HTR-8/SVneo (cell line): ENCODE measurements at regions not wholly inside any gene's neighbourhood (a gene's known extent, or its start where the extent isn't known, plus 50 kb on each side); places are given as distances from the start of the nearest gene placed in this dataset.

Experiments
- DNase-seq: peaks from one replicate; pipeline ENCODE4 v3.0.0; 2011; ENCODE audit warnings: low spot score, mixed read lengths; ENCODE audit not compliant: insufficient read length
- FAIRE-seq: peaks from 2 replicates; lab custom pipeline; 2011; peaks lifted over from hg19 to GRCh38; lab: Jason Lieb, UNC

GRCh38 chr13:100941377-100942368 lies 267.1 kb upstream of the TMTC4 start:
- FAIRE-seq (no peak), DNase-seq (no peak)

GRCh38 chr13:100940658-100941057 lies 266.1 kb upstream of the TMTC4 start:
- no peak for DNase-seq
- FAIRE-seq, result no peak

DNA sequence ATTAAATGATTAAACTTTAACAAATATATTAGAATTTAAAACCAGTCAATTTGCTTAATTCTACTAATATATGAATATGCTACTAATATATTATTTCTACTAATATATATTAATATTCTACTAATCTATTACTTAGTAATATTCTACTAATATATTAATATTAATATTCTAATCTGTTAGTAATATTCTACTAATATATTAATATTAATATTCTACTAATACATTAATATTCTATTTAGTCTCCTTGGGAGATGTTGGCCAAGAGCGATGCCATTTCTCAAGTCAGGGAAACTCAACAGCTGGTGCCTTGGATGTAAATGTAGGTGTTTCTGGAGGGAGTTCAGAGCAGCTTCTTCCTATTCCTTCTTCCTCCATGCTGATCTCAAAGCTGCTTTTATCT lies 259.2 kb upstream of the TMTC4 start:
- FAIRE-seq (no peak), DNase-seq (no peak)

GRCh38 chr13:100922599-100922998 lies 248.0 kb upstream of the TMTC4 start:
- FAIRE-seq, result no peak
- DNase-seq, result no peak

DNA sequence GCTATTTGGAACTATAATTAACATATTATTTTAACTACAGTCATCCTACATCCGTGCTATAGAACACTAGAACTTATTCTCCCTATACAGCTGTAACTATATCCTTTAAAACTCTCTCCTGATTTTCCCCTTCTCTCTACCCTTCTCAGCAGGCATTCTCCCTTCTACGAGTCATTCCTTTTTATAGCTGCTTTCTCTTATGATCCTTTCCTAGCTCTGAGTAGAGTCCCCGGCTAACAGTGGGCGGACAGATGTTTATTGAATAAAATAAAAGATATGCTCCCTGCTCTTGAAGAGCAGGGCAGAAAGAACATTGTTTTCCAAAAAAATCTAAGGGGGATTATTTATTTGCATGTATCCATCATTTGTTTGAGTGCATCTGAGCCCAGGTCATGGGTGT lies 246.5 kb upstream of the TMTC4 start:
- no peak for FAIRE-seq
- DNase-seq, result no peak

- FAIRE-seq (no peak), DNase-seq (no peak)
Measured at GRCh38 chr13:100917011-100917410, 242.4 kb upstream of the TMTC4 start.

- FAIRE-seq (no peak), DNase-seq (no peak)
Measured at GRCh38 chr13:100913143-100913542, 238.5 kb upstream of the TMTC4 start.

DNA sequence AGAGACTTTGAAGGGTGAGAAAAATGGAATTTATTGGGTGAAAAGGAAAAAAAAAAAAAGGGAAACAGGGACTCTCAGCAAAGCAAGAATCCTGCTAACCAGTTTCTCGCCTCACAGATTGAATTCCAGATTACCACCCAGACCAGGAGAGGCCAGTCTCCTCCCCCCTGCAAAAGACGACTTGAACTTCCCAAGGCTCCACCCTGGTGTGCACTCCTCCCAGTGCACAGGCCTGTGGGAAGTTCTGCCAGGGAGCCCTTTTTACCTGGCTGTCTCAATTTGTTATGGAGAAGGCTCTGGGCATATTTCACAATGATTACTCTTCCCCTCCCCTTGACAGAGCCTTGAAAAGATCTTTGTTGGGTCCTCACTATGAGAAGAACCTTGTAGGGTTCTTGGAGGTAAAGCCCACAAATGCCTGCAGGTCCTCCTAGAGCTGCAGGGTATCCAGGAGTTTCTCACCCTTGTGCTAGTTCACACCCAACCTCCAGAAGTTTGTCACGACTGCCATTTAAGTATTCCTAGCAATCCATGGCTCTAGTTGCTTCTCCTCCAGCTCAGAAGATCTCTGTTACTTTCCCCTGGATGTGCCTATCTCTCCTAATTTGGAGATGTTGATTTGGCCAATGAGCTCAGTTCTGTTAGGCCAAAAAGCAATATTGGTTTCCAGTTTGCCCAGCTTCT lies 229.8 kb upstream of the TMTC4 start:
- no peak for DNase-seq
- no peak for FAIRE-seq

DNA sequence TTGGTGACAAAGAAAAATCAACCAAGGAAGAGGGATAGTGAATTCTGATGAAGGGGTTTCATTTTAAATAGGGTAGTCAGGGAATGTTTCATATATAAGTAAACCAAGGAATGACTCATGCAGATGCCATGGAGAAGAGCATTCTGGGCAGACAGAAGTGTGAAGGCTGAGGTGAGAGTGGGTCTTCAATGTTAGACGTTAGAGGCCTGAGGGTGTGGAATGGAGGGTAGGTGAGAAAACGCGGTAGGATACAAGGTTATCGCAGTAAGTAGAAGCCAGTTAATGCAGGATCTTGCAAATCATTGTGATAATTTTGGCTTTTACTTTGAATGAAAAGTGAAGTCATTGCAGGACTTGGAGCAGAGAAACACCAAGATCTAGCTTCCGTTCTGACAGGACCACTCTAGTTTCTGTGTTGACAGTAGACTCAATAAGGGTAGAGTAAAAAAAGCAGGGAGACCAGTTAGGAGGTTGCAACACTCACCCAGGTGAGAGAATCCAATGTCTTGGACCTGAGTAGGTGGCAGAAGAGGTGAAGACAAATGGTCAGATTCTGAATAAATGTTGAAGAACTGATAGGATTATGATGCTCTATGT lies 225.2 kb upstream of the TMTC4 start:
- DNase-seq (no peak), FAIRE-seq (no peak)

DNA sequence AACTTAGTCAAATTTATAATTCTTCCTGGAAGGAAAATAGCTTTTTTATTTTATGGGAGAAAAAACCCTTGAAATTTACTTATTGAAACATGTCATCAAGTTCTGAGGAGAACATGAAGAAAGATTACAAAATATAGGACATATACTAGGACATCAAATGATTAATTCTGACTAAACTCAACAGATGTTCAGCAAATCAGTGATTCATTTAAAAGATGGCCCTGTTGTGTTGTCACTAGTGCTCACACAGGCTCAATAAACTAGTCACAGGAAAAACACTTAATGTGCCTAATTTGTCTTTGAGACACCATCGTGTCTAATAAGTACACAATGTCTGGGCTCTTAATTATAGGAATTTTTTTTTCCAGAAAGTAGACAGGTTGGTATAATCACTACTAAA lies 223.8 kb upstream of the TMTC4 start:
- FAIRE-seq, result no peak

DNA sequence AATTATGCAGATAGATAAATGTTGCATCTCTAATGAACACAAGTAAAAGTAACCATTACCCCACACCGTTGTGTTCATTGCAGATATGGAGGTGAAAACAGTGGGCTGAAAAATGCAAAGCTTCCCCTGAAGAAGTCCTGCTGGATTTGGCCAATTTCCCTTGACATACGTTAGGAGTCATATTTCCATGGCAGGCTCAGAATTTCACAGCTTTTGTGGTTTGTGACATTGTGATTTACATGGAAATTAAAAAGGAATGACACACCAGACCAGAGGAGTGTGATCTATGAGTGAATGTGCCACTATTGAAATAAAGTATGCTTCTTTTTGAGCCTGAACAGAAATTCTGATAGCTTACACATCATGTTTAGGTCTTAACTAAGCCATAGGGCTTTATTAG lies 221.1 kb upstream of the TMTC4 start:
- DNase-seq (no peak), FAIRE-seq (no peak)

More for the DNA sequence above, 223.8 kb upstream of the TMTC4 start:
- DNase-seq, result no peak

DNA sequence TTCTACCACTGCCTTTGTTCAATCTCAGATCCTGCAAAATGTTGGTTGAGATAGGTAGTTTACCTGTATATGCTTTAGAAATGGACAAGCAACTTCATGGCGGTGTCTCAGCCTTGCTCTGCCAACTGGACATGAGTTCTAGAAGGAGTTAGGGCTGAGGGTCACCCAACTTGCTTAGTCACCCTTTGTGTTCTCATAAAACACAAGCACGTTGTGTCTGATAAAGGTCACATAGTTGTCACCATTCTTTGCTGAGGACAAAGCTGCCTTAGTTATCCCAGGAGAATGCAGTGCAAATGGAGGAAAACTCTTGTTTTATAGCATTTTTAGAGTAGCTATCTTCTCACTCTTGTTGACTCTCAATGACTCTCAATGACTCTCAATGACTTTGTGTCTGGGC lies 218.4 kb upstream of the TMTC4 start:
- FAIRE-seq (no peak), DNase-seq (no peak)

GRCh38 chr13:100890645-100891044 lies 216.1 kb upstream of the TMTC4 start:
- FAIRE-seq, result no peak
- DNase-seq, result no peak

DNA sequence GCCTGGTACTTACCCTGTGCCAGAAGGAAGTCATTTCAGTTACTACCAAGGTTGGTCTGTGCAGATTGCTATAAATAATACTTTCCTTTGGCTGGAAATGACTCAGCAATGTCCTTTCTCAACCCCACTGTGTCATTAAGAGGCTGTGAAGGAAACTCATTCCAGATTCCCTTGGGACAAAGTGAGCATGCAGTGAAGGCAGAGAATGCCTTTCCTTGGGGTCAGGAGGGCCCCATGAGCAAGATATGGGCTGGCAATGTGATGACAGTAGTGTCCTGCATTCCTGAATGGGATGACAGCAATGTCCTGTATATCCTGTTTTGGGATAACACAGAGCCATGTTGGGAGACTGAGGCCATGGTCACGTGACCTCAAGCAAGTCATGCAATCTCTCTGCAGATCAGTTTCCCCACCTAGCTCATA lies 213.1 kb upstream of the TMTC4 start:
- DNase-seq, result peak; percentile 7
- FAIRE-seq, result no peak

DNA sequence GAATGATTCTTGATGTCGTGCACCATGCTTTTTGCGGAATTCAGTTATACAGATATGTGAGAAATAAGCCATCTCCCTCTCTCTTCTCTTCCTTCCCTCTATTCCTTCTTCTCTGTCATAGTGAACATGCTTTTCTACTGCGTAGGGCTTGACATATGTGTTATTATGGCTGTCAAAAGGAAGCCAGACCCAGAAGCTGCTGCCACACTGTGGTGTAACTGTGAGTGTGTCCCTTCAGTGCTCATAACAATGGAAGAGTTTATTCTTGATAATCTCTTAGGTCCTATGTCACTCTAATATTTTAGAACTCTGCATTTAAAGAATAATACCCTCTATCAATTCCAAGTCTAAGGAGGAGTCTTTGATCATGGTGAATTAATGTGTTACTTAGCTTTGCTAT lies 208.9 kb upstream of the TMTC4 start:
- FAIRE-seq (no peak), DNase-seq (no peak)

DNA sequence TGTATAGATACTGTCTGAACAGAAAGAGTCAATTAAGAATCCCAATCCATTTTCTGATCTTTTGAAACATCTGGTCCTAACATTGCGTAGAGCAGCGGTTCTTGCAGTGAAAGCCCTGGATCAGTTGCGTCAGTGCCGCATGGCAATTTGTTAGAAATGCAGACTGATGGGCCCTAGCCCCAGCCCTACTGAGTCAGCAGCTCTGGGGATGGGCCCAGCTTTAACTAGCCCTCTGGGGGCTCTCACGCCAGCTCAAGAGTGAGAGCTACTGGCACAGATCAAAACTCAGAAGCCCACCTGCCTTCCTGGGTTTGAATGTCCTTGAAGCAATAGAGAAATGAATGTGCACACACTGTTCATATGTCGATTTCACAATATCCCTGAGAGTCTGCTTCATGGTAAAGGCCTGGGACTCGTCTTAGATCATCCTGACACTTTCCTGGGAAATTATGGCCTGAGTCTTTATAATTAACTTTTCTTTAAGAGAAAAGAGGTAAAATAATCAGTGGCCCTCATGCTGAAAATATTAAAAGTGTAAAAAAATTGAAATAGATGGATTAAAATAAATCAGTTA lies 206.8 kb upstream of the TMTC4 start:
- no peak for DNase-seq

GRCh38 chr13:100880166-100880565 lies 205.6 kb upstream of the TMTC4 start:
- no peak for FAIRE-seq
- DNase-seq, result no peak

More for the DNA sequence above, 206.8 kb upstream of the TMTC4 start:
- FAIRE-seq, result no peak

GRCh38 chr13:100879255-100879654 lies 204.7 kb upstream of the TMTC4 start:
- no peak for FAIRE-seq
- no peak for DNase-seq

DNA sequence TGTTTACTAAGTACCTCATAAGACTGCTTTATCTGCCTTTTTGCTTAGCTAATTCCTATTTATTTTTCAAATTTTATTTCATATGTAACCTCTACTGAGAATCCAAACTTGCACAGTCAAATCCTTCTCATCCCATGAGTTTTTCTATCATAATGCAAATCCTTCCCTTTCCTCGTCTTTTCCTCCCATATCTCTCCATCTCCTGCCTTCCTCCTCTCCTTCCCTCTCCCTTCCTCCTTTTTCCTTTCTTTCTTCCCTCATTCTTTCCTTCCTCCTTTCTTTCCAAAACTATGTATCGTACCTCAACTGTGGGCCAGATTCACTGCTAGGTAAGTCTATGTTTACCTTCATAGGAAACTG lies 201.4 kb upstream of the TMTC4 start:
- no peak for FAIRE-seq
- no peak for DNase-seq

DNA sequence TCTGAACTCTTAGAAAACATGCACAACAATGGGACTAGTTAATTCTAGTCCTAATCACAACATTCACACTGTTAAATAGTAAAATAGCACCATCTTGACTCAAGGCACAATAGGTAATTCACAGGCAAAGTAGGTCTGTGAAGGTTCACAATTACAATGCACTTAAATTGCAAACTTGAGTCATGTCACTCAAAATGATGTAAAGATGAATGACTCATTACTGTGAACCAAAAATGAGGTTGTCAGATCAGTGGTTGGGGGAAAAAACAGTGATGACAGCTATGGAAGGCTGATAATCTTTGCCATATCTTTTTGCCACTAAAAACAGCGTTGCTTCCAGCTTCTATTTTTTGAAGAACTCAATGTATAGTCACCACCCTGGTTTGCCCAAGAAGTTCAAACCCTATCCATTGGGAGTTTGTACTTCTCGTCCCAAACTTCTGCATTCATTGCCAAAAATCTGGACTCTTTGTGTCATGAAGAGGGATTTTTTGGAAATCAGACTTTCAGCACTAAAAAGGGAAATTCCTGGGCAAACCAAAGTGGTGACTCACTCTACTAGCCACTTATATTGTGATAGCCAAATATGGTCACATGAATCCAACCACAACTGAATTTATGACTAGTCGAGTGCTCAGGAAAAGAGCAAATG lies 200.9 kb upstream of the TMTC4 start:
- DNase-seq, result peak; percentile 22

More for the DNA sequence above, 200.9 kb upstream of the TMTC4 start:
- FAIRE-seq, result no peak
